IPS DF 4.7 (cell line): ENCODE measurements at regions not wholly inside any gene's neighbourhood (a gene's known extent, or its start where the extent isn't known, plus 50 kb on each side); places are given as distances from the start of the nearest gene placed in this dataset.
"Not testable (repeated sequence)": the region's sequence is repeated elsewhere in the genome, so short reads cannot be mapped to it uniquely, and the experiment has no call there.

ENCODE experiments used
- DNase-seq: peaks from one replicate; pipeline ENCODE4 v3.0.0-alpha.2; 2013; ENCODE audit warnings: low spot score; ENCODE audit errors: extremely low read depth

DNA sequence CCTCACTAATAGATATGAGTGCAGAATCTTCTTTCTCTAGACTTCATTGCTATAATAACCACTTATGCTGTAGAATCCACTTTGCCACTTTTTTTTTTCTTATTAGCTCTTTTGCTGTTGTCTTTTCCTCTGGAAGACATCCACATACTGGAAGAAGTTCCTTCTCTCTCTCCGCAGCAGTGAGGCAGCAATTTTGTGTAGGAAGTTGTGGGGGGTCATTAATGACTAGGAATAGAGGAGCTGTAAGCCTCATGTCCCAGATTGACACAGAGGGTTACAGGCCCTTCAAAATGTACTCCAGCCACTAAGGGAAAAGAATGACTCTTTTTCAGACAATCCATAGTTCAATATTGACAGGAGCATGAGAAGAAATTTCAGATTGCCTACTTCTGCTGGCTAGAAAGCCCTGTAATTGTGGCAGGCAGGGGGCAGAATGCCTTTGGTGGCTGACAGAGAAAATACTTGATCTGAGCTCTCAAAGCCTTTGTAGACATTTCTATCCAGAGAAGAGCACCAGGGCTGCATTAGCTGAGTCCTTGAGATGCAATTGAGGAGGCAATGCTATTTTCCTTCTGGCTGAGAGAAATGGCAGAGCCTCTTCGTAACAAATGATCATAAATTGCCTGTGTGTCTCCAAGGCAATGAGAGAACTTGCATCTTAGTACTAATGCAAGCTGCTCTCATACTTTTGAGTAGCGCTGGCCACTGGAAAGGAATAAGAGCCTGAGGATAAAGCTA, 856.2 kb downstream of the STIM2 start:
- DNase-seq = no peak

DNA sequence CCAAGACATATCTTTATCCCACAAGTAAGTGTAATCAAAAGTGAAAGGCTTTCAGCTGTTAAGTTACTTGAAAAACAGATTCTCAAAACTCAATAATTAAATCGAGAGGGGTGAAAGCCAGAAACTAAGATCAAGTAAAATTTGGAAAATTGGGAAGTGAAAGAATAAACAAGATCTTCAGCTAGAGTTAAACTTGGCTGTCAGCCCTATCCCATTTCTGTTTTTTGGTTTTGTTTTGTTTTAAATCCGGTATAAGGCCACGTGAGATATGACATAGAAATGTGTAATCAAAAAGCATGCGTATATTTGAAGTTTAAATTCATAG, 856.8 kb downstream of the STIM2 start:
- DNase-seq = no peak

DNA sequence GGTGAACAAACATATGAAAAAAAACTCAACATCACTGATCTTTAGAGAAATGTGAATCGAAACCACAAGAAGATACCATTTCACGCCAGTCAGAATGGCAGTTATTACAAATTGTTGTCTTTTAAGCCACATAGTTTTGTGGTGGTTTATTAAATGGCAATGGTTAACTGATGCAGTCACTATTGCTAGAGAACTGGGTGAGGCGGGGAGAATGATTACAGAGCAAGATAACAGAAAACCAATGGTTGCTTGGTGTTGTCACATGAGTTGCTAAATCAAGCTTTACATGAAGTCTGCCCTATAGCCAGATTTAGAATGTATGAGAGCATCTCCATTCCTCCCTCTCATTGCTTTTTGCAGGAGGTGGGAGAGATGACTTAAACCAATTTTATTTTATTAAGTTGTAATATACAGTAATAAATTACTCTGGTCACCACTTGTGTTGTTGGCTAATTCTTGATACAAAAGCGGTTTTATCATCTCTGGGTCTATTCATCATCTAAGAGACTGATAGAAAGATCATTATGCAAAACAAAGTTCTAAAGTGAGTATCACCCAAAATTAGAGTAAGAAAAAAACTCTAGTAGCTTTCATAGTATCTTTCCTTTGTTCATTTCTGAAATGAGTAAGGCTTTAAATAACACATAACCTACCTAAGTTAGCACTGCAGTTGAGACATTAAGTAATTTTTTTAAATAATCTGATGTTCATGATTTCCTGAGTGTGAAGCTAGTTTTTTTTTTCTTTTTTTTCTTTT, 859.5 kb downstream of the STIM2 start:
- no peak for DNase-seq

DNA sequence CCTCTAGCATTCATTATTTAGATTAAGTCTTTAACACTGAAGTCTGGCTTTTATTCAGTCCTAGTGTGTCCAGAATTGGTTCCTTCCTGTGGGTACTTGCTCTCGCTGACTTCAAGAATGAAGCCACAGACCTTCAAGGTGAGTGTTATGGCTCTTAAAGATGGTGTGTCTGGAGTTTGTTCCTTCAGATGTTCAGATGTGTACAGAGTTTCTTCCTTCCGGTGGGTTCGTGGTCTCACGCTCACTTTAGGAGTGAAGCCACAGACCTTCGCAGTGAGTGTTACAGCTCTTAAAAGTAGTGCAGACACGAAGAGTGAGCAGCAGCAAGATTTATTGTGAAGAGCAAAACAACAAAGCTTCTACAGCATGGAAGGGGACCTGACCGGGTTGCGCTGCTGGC, 860.6 kb downstream of the STIM2 start:
- DNase-seq = no peak

DNA sequence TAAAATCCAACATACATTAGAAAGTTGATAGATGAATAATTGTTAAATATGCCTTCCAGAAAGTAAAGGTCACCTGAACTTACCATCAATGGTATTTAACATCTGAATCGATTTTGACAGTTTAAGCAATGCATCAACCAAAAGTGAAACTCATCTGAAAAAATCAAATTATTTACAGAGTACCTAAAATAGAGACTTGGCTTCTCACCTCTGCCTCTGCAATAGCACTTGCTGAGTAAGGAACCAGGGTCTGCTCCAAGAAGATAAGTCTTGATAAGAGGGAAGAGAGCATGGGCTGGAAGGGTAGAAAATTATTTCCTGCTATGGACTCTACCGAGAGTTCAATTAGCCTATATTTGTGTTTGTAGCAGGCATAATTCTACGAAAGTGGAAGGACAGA, 868.3 kb downstream of the STIM2 start:
- DNase-seq = no peak

DNA sequence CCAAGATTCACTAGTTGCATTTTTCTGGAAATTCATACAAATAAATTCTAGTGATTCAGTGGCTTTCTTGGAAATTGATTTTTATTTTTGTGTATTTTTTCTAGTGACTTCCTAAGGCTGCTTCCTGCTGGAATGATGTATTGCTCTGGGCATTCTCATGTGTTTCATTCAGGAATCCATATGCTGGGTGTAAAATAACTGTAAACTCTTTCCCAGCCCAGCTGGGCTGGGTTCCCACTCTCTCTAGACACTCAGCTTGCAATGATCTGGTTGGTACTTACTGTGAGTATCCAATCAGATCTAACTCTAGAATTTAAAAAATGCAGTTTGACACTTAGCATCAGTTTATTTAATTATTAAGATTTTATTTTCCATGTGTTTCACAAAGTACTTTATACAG, 882.2 kb downstream of the STIM2 start:
- DNase-seq = no peak

DNA sequence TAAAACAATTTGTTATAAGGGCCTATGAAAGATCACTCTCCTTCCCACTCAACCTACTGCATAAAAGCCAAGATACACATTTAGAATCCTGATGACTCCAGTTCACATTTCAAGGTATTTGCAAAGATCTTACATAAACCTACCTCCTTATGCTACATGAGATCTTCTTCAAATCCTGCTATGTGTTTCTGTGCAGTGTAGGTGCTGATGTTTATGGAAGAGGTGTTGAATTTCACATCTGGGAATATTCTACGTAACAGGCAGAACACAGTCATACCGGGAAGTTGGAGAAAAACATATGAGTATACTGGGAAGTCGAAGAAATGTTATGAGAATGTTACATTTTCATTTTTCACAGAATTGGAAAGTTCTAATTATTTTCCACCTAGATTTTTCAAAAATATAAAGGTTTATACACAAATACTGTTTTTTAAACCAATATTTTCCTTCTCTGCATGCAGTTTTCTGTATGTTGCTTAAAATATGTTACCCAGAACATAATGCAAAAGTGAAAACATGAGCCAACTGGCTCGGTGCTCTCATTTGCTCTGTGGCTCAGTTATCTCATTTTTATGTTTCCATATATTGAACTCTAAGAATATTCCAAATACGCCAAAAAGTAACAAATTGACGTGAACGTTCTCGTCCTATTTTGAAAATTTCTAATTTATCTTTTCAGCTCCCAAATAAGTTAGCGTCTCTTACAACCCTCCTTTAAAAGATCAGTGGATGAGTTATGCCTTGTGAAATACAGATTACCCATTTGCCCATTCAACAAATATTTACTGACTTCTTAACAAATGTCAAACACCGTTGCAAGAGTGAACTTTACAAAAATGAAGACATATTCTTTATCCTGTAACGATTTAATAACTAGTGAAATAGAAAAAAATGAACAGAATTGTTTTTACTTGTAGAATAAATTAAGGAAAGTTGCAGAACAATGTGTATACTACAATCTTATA, 899.3 kb downstream of the STIM2 start:
- DNase-seq = no peak

DNA sequence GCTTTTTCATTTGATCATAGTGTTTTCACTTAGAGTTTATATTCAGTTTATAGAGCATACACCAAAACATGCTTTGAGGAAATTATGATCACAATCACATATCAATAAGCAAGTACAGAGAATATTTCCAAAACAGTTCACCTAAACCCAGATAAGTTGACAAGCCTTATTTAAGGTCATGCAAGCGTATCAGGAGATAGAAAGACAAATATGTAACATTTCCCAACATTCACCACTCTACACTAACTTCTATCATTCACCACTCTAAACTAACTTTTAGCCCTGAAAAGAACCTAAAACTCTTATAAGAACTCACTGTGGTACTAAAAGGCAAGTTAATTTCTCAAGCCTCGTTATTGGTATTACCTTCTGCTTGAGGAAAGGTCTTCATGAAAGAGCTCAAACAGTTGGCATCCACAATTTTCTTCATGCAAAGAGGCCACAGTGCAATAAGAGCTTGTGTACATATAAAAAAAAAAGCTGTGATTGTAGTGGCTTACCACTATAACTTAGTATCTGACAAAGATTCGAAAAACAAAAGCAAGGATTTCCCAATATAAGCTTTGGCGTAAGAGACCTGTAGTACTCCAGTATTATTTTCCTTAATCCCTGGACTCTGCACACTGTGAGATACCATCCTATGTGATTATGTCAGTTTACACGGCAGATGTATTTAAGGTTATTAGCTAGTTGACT, 903.3 kb downstream of the STIM2 start:
- no peak for DNase-seq

DNA sequence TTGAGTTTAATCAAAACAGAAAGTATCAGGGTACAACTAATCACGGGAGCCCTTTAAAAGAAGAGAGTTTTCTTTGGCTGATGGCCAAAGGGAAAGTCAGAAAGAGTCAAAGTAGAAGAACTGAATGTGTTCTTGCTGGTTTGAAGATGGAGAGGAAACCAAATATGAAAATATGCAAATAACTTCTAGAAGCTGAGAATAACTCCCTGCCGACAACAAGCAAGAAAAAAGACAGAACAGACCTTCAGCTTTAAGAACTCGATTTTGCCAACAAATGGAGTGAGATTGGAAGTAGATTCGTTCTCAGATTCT, 903.8 kb downstream of the STIM2 start:
- DNase-seq = no peak

DNA sequence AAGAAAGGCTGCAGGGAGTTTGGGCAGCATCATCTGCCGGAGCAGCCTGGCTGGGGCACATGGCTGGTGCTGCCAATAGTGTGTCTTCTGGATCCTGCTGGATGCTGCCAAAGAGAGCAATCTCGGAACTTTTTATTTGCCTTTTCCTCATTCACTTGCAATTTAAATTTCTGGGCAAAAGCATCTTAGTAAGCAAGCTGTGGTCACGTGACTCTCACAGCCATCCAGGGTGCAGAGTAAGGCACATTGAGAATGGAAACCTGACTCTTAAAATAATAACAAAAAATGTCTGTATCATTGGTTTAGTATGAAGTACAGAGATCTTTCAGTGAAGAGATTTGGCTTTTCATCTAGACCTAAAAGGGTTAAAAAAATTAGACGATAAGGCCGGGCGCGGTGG, 910.3 kb downstream of the STIM2 start:
- no peak for DNase-seq

DNA sequence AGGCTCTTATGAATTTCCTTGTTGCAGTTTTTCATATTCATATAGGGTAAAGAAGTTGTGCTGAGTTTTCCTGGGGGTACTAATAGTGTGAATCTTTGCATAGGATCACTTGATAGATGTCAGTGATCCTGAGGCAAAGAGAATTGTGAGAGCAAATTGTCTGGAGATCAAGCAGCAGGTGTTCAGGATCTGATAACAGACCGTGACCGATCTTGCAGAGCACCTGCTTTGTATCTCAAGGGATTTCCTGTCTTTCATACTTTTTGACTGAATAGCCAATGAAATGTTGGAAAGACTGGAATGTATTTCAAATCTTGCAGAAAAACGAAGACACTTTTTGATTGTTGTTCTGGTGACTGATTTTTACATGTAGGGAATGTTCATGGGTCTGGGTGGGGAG, 914.5 kb downstream of the STIM2 start:
- no peak for DNase-seq

DNA sequence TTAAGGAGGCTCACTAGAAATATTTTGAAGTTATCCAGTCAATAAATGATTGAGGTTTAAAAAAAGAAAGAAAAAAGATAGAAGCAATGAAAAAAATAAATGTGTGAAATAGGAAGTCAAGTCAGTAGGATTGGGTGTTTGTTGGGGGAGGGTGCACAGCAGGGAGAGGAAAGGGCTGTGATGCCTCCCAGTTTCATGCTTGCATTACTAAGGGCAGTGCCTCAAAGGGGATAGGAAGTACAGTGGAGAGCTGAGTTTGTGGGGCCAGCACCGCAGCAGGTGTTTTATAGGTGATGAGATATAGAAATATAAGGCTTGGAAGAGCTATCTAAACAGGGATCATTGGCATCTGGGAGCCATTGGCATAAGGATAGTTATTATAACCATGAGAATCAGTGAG, 919.2 kb downstream of the STIM2 start:
- DNase-seq = no peak

DNA sequence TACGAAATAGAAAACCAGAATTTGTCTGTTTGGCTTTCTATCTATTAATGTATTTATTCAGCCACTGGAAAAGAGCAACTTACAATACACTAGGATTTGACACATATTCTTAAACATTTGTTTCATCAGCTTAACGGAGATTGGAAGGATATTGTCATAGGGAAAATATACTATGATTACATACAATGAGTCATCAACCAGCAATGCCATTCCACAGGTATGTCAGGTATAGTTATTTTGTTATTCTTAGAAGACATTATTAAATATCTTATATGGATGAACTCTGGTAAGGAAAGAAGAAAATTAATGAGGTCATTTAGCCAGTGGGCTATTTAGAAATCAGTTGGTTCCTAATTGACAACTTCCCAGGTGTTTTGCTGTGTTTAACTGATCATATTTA, 926.6 kb downstream of the STIM2 start:
- no peak for DNase-seq

DNA sequence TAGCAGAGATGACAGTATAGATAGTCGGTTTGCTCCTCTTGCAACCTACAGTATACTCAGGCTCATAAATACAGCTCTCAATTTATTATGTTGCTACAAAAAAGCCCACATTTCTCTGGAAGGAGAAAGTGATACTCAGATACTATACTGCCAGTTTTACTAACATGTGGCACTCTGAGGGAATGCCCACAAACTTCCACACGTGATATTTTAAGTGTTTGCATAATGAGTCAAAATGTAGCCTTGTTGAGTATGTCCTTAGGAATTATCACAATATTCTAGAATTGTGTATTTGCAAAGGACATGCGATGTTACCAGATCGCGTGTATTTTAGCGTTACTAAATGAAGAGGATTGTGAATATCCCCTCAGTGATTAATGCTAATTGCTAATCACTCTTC, 929.1 kb downstream of the STIM2 start:
- no peak for DNase-seq

DNA sequence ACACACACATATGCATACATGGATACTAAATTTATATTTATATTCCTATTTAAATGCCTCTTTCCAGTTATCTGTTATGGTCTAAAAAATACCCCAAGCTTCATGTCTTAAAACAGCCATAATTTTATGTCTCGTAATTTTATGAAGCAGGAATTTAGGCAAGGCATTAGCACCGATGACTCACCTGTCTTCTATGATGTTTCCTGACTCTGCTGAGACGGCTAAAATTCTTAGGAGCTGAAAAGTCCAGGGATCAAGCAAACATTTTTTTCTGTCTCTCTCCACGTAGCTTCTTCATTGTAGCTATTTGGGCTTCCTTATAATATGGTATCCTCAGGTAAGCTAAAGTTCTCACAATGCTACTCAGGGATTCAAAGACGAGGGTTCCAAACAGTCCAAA, 930.3 kb downstream of the STIM2 start:
- no peak for DNase-seq

DNA sequence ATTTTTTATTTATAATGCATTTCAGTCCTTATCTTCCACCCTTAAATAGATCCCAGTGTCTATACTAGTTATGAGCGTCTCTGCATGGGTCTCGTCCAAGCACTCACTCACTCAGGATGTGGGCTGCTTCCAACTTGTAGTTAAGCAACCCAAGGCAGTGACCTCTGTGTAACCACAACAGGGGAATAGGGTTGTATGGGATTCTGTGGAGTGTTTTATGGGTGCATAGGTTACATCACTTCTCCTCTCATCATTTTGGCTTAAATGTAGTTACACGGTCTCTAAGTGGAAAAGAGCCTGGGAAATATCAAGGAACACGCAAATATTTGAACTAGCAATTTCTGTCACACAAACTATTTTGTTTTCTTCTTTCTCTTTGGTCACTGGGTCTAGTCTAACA, 931.0 kb downstream of the STIM2 start:
- DNase-seq = no peak

DNA sequence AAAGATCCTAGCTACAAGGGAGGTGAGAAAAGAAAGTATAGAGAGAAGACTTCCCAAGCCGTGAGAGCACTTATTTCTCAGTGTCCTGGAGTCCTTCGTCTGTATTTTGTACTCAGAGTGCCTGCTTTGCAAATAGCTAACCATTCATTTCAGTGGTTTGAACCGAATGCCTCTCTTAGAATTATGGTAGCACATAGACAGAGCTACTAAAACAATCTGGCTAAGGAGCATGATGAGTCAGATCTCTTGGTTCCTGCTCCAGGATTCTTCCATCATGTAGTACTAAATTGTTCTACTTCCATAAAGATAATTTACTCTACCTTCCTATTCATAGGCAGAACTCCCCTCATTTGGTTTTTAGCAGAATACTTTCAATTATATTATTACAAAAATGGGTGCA, 946.6 kb downstream of the STIM2 start:
- no peak for DNase-seq

DNA sequence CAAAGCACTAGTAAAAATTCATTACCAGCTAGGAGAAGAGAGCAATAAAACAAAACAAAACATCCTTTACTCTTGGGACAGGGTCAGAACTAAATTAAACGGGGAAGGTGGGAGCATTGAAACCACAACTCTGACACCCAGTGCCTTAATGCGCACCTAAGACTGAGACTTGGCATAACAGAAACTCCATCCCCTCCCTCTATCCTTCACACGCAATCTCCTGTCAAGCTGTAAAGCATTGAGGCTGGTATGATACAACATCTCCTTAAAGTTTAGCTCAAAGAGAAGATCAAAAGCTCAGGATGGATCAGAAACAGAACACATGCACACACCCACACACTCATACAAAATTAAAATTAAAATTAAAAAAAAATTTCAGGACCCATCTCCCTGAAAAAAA, 951.3 kb downstream of the STIM2 start:
- no peak for DNase-seq

DNA sequence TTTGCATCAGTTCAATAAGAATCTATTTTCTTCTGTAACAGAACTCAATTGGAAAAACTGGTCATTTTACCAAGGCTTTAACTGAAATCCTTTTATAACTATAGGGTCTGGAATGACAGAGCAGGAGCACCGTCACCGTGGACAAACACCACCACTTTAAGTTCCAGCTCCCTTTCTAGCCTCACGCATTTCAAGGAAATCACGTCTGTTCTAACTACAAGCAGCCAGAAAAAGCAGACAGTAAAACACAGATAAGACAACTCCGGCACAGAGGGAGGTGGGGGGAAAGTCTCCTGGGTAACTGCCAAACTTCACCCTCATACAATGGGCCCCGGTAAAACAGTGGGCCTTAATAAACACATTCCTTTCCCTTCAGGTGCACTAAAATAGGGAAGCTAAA, 952.6 kb downstream of the STIM2 start:
- DNase-seq = not testable (repeated sequence)

DNA sequence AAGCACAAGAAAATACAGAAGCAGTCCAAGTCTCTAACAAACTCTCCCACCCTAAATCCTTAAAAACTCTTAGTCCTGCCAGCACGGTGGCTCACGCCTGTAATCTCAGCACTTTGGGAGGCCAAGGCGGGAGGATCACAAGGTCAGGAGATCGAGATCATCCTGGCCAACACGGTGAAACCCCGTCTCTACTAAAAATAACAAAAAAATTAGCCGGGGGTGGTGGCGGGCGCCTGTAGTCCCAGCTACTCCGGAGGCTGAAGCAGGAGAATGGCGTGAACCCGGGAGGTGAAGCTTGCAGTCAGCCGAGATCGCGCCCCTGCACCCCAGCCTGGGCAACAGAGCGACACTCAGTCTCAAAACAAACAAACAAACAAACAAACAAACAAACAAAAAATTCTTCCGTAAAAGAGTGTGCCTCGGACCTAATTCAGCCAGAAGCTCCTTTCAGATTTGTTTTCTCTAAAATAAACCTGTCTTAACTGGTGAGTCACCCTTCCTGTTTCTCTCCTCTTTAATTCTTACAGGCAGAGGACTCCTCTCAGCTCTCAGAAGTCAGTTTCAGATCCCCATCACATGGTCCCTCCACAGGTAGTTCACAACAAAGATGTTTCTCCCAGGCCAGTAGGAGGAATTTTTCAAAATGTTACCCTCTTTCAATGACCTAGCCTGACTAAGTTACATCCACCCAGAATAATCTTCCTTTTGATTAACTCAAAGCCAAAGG, 953.2 kb downstream of the STIM2 start:
- DNase-seq = not testable (repeated sequence)

DNA sequence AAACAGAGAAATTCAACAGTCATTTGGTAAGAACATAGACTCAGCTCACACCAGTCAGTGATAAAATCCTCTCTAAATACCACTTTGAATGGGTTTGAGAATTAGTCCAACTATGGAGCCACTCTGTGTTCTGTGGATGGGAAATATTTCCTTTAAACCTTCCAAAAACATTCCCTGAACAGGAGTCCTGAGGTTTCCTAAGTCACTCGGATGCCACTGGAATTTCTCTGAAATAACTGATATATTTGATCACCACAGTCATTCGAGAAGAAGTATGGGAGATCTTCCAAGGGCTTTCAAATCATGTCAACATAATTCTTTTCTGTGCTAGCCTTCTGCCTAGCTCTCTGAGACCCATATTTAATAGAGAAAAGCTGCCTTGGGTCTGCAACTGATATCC, 958.6 kb downstream of the STIM2 start:
- DNase-seq = no peak
